IPS-NIHi7 (cell line): ENCODE measurements at regions not wholly inside any gene's neighbourhood (a gene's known extent, or its start where the extent isn't known, plus 50 kb on each side); places are given as distances from the start of the nearest gene placed in this dataset.

ENCODE experiments used
- DNase-seq: peaks from one replicate; pipeline ENCODE4 v3.0.0; 2012; ENCODE audit warnings: mixed read lengths; ENCODE audit errors: extremely low spot score

DNA sequence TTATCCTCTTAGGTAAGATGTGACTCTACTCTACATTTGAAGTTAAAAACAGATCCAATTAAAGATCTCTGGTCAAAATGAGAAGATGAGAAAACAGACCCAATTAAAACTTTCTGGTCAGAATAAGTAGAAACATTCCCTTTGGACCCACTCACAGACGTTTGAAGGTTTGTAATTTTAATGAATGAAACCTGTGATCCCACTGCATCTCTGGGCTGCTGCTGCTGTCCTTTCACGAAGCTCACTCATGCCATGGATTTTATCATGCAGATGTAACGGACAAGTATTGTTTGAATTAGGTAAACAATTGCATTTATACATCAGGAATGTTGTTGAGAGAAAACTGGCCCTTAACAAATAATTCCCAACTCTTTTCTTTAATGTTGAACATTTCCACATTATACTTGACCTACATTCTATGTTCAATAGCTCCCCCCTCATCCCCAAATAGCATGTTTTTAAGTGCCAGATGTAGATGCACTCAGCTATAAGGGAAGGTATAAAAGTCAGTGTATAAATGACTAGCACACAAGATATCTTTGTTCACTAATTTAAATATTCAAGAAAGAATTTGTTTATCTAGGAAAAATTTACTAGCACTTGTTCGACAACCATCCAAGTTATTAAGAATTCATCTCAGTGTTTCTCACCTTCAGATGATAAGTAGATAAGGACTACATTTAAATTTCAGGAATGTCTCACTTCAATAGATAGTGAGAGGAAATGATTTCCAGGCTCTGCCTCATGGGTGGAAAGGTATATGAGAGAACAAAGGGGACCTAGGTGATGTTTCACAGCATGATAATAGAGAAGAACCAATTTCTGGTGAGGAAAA is 202.3 kb upstream of the LMNTD1 start:
- DNase-seq, result no peak

DNA sequence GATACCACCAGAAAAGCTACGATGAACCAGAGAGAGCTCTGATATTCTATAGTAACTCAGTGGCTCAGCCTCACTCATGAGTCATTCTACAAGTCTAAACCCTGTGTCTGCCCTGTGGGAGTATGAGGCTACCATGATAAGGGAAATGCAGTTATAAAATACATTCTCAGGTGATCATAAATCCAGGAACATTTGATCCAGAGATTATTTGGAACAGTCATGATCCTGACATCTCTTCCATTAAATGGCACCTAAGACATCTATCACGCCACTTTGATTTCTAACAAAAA is 202.6 kb upstream of the RASSF8 start:
- DNase-seq, result no peak

- no peak for DNase-seq
Measured at GRCh38 chr12:25757037-25757665, 201.3 kb upstream of the RASSF8 start.

GRCh38 chr12:25759752-25760151 is 198.7 kb upstream of the RASSF8 start:
- DNase-seq, result no peak

DNA sequence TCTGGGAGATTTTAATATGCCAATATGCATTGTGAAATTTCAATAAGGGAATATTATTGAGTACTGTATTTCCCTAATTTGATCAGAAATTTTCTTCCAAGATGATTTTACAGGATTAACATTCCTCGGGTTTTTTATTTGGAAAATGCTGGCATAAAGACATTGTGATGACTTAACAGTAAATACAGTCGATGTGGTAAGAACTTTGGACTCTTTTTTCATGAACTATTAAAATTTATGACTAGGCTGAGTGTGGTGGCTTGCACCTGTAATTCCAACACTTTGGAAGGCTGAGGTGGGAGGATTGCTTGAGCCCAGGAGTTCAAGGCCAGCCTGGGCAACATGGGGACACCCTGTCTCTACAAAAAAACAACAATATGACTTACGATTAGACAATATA is 197.1 kb upstream of the RASSF8 start:
- no peak for DNase-seq

- DNase-seq, result no peak
Measured at GRCh38 chr12:25764409-25764808, 194.1 kb upstream of the RASSF8 start.

DNA sequence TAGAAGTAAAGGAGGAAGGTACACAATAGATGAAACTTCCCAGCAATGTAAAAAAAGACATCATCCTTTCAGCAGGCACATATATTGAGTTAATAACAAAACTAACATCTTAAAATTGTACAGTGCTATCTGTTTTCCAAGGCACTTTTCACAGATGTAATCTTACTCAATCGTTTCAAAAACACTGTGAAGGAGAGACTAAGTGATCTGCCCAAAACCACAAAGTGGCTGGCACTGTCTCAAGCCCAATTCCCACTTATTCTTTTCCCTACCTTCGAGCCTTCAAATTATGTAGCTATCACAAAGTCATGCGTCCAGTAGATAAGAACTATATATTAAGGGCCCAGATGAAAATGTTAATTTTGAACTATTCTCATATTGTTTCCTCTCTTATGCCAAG is 193.6 kb upstream of the RASSF8 start:
- DNase-seq, result no peak

DNA sequence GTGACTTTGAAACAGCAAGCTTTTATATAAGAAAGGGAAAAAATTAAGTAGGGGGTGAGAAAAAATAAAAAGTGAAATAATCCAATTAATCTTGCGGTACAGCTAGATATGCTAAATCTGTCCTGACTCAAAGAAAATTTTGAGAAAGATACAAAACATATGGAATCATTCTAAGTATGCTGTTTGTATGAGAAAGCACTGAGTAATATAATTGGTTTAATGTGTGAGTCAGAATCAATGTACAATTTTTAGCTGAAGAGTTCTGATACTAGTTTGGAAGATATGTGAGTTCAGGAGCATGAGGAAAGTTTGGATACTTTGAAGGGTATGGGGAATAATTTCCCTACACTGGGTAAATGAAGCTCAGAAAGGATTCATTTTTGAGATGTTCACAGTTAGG is 190.9 kb upstream of the RASSF8 start:
- no peak for DNase-seq

GRCh38 chr12:25768151-25768550 is 190.3 kb upstream of the RASSF8 start:
- no peak for DNase-seq

DNA sequence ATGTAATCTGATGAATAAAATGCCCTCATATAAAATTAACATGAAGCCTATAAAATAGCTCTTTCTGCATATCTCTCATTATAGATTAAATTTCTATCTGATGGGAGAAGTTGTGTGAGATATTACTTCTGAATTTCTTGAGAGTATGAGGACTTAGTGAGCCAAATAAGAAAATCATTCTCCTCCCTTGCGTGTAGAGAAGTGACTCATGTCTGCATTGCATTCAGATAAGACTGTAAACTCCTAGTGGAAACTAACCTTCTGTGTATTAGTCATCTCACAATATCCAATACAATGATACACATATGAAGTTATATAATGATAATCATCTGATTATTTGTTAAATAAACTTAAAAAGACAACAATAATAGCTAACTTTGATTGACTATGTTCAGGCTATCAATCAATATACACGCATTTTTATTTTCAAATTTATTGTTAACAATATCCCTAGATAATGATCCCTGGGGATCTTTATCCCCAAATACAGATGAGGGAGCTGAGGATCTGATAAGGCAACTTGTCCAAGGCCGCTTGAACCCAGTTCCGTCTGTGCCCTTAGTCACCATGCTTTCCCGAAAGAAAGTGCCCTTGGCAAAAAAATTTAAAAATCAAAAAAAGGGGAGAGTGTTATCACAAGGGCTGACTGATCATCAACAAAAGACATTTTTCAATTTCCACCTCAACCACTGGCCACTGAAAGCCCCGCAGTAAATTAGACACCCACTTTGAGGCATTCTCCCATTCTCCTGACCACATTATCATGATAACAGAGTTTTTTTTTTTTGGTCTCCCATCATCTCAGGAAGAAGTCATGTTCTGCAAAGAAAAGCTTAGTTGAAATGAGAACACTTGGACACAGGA is 189.2 kb upstream of the RASSF8 start:
- DNase-seq, result no peak

DNA sequence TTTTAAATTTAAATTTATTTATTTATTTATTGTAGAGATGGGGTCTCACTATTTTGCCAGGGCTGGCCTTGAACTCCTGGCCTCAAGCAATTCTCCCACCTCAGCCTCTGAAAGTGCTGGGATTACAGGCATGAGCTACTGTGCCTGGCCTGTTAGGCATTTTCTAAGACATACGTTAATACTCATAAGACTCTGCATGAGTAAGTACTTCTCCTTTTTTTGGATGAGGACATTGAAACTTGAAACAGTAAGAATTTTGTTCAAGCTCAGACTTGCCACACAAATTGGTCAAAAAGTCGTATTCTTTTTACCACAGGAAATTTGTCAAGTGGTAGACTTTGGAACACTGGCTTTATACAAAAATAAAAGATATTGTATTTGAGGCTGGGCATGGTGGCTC is 187.4 kb upstream of the RASSF8 start:
- no peak for DNase-seq

DNA sequence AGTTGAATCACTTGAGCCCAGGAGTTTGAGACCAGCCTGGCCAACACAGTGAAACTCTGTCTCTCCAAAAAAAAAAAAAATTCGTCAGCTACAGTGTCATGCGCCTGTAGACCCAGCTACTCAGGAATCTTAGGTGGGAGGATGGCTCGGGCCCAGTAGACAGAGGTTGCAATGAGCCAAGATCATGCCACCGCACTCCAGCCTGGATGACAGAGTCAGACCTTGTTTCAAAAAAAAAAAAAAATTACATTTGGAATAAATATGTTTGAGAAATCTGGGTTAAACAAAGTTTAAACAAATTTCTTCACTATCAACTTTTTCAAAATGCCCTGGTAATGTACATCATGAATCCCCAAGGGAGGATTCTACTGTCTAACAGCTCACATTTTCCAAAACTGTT is 187.0 kb upstream of the RASSF8 start:
- DNase-seq, result no peak

- DNase-seq, result no peak
Measured at GRCh38 chr12:25775968-25776367, 182.5 kb upstream of the RASSF8 start.

- DNase-seq, result no peak
Measured at GRCh38 chr12:25780771-25781170, 177.7 kb upstream of the RASSF8 start.

DNA sequence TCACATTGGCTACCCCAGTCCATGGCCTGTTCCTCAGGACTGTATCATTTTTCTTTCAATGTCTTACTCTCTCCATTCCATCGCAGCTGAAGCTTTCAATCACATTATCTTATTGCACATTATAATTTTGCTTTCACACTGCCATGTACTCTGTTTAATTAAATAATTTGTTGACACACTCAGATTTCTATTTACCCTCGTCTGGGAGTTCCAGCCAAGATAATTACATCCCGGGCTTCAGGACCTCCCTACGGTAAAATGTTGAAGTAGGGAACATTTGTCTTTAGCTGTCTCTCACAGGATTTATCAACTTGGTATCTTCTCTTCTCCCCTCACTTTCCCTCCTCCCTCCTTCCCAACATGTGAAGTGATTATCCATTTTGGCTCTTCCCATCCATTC is 177.2 kb upstream of the RASSF8 start:
- no peak for DNase-seq

DNA sequence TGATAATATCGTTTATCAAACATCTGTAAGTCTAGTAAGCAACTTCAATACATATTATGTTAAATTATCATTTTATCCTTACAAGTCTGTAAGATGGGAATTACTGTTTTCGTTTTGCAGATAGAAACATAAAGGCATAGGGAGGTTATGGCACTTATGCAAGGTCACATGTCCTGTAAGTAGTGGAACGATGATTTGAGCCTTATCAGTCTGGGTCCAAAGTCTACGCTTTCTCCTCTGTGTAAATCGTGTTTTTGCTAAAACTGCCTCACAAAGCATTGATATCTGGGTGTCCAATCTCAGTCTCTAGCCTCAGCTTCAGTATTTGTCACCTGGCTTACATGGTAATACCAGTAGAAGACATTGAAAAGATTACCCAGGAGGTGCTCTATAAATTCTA is 174.9 kb upstream of the RASSF8 start:
- DNase-seq, result no peak

- no peak for DNase-seq
Measured at GRCh38 chr12:25784669-25785068, 173.8 kb upstream of the RASSF8 start.

- DNase-seq, result no peak
Measured at GRCh38 chr12:25785134-25785533, 173.3 kb upstream of the RASSF8 start.

DNA sequence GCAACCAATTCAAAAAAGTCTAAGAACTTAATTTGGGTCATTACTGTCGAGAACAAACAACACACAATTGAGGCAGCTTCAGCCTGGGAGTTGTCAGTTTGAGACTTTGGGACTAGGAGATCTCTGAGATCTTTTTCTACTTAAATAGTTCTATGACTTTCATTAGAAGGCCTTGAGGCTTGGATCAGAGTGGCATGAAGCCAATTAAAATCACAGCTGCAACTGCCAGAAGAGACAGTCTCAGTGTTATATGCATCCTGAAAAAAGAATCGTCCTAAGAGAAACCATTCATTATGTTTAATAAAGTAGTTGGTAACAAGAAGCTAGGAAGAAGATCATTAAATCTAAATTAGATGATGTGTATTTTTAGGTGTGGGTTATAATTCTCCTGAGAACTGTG is 170.8 kb upstream of the RASSF8 start:
- DNase-seq, result no peak

DNA sequence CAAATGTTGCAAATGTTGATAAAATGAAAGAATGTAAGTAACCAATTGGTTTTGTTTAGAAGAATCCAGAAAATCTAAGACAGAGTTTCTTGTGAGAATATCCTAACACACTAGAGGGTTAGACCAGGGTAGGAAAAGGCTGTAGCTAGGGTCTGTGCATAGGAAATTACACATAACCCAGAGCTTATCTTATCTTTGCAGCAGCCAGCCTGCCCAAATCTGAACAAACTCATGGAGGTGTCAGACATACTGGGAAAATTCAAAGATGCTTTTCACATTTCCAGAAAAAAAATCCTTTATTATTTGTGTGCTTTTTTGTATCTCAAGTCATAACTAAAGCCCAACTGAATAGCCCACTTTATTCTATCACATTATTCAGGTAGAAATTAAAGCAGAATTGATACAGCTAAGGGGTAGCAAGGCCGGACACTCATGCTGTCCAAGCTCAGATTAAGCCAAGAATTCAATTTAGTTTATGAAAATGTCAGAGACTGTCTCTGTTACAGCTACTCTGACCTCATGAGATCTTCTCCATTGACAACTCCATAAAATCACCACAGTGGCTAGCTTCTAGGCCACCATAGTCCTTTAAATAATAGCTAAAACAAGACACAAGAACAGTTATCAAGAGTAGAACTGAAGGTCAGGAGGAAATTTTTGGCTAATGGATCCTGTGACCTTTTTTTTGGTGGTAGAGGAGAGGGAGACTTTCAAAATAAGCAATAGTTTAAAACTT is 169.6 kb upstream of the RASSF8 start:
- no peak for DNase-seq

DNA sequence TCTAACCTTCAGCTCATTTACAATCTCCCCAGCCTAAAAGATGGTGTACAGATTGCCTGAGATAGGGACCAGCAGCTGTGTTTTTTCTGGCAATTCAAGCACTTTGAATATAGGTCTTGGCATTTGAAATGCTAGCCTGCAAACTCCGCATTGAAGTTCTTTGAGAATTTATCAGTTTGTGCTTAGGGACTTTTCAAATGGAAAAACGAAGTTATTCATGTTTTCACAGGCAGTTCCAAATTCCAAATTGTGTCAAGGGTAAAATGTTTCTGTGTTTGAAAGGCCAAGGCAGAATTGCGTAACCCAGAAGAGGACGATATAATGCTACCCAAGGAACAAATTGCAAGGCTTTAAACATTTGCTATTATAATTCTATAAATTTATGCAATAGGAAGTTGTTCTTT is 168.9 kb upstream of the RASSF8 start:
- DNase-seq, result no peak

DNA sequence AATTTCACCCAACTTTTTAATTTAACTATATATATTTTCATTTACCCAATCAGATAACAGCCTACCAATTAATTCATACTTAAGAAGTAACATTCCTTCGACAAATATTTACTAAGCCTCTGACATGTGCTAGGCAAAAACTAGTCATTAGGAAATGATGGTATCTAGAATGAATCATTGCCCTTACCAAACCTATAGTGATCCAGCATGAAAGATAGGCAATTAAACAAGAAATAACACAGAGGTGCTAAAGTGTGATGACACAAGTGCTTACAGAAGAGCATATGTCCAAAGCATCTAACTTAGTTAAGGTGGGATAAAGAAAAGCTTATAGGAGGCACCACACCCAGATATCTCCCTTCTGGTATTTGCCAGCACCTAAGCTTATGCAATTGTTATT is 166.5 kb upstream of the RASSF8 start:
- DNase-seq, result no peak
